ENCODE measurements at regions not wholly inside any gene's neighbourhood (a gene's known extent, or its start where the extent isn't known, plus 50 kb on each side); places are given as distances from the start of the nearest gene placed in this dataset.

- no peak for TF ChIP-seq CTCF (IDR thresholded peaks at IDR 0.05; ENCODE audit: control extremely low read depth, extremely low read depth)
- Histone ChIP-seq H3K9ac (ENCODE audit: insufficient read depth in 1 of 2, low read length in 2 of 2) (no peak overlapping the region), H3K27me3 (ENCODE audit: control insufficient read depth in 3 of 3, insufficient read depth in 3 of 3, low read length in 2 of 3) (peaks cover 0 to 6% (median 6%) of the 10 kb centered on the region in 3 donors), H3K36me3 (ENCODE audit: control insufficient read depth in 4 of 4, insufficient read depth in 4 of 4, low read length in 4 of 4) (no peaks in the 10 kb centered on the region), H3K9me3 (ENCODE audit: control insufficient read depth in 4 of 4, insufficient read depth in 3 of 4, low read length in 3 of 4) (peaks cover 0 to 3% (median 0%) of the 10 kb centered on the region in 4 donors), H3K4me3 (no peak overlapping the region), H3K27ac (ENCODE audit: low read depth in 1 of 2, low read length in 1 of 2) (no peak overlapping the region), H3K4me1 (ENCODE audit: control insufficient read depth in 5 of 5, insufficient read depth in 5 of 5, low read length in 5 of 5) (peaks cover 0 to 3% (median 0%) of the 10 kb centered on the region in 5 donors)
- ATAC-seq (ENCODE audit: insufficient read depth, low FRiP score) = no peak
- 64 to 80% methylated on average over 7 of the region's 7 CpGs for WGBS, 2 donors
- no peak for DNase-seq
Observed at GRCh38 chr14:94886931-94887330, 117.0 kb upstream of the GSC start.

GRCh38 chr14:94885481-94886155 lies 115.7 kb upstream of the GSC start:
- 57 to 58% methylated on average over 5 of the region's 5 CpGs for WGBS, 2 donors
- H3K27ac ChIP-seq (ENCODE audit: low read depth in 1 of 2, low read length in 1 of 2) = no peak overlapping the region
- TF ChIP-seq CTCF (IDR thresholded peaks at IDR 0.05; ENCODE audit: control extremely low read depth, extremely low read depth) = no peak
- no peak for DNase-seq
- no peak for ATAC-seq (ENCODE audit: insufficient read depth, low FRiP score)
- H3K4me1 ChIP-seq (ENCODE audit: control insufficient read depth in 5 of 5, insufficient read depth in 5 of 5, low read length in 5 of 5) = peaks cover 0 to 1% (median 0%) of the 10 kb centered on the region in 5 donors
- no peaks in the 10 kb centered on the region for H3K36me3 ChIP-seq (ENCODE audit: control insufficient read depth in 4 of 4, insufficient read depth in 4 of 4, low read length in 4 of 4)
- H3K9me3 ChIP-seq (ENCODE audit: control insufficient read depth in 4 of 4, insufficient read depth in 3 of 4, low read length in 3 of 4) = peaks cover 0 to 3% (median 0%) of the 10 kb centered on the region in 4 donors
- no peak overlapping the region for H3K9ac ChIP-seq (ENCODE audit: insufficient read depth in 1 of 2, low read length in 2 of 2)
- H3K4me3 ChIP-seq = no peak overlapping the region
- H3K27me3 ChIP-seq (ENCODE audit: control insufficient read depth in 3 of 3, insufficient read depth in 3 of 3, low read length in 2 of 3) = peaks cover 0 to 3% (median 2%) of the 10 kb centered on the region in 3 donors

GRCh38 chr14:94884616-94885230 lies 114.8 kb upstream of the GSC start:
- WGBS, 2 donors = 71 to 82% methylated on average over 19 of the region's 19 CpGs
- ATAC-seq (ENCODE audit: insufficient read depth, low FRiP score) = no peak
- no peak overlapping the region for H3K9ac ChIP-seq (ENCODE audit: insufficient read depth in 1 of 2, low read length in 2 of 2)
- H3K9me3 ChIP-seq (ENCODE audit: control insufficient read depth in 4 of 4, insufficient read depth in 3 of 4, low read length in 3 of 4) = peaks cover 0 to 5% (median 0%) of the 10 kb centered on the region in 4 donors
- DNase-seq = no peak
- TF ChIP-seq CTCF (IDR thresholded peaks at IDR 0.05; ENCODE audit: control extremely low read depth, extremely low read depth) = no peak
- H3K27ac ChIP-seq (ENCODE audit: low read depth in 1 of 2, low read length in 1 of 2) = no peak overlapping the region
- H3K27me3 ChIP-seq (ENCODE audit: control insufficient read depth in 3 of 3, insufficient read depth in 3 of 3, low read length in 2 of 3) = peaks cover 0 to 3% (median 0%) of the 10 kb centered on the region in 3 donors
- no peaks in the 10 kb centered on the region for H3K4me1 ChIP-seq (ENCODE audit: control insufficient read depth in 5 of 5, insufficient read depth in 5 of 5, low read length in 5 of 5)
- no peaks in the 10 kb centered on the region for H3K36me3 ChIP-seq (ENCODE audit: control insufficient read depth in 4 of 4, insufficient read depth in 4 of 4, low read length in 4 of 4)
- peak overlapping the region; percentile 7 for H3K4me3 ChIP-seq
